Testis (tissue), 2 donors: ENCODE measurements at regions not wholly inside any gene's neighbourhood (a gene's known extent, or its start where the extent isn't known, plus 50 kb on each side); places are given as distances from the start of the nearest gene placed in this dataset.
"Not testable (repeated sequence)": the region's sequence is repeated elsewhere in the genome, so short reads cannot be mapped to it uniquely, and the experiment has no call there.

Experiments used
- DNase-seq: peaks from one replicate; pipeline ENCODE4 v3.0.0-alpha.2; 2019
- H3K27ac ChIP-seq, 2 donors: fragments of 200-600 bp; sonication (generic); one replicate each; pipeline ENCODE4 v1.5.1; 2019
- H3K27me3 ChIP-seq: fragments of 200-600 bp; sonication (generic); one replicate; pipeline ENCODE4 v1.5.1; 2019
- H3K36me3 ChIP-seq: fragments of 200-600 bp; sonication (generic); one replicate; pipeline ENCODE4 v1.5.1; 2017; ENCODE audit warnings: low read depth; ENCODE audit errors: missing control alignments
- H3K4me1 ChIP-seq: fragments of 200-600 bp; sonication (generic); one replicate; pipeline ENCODE4 v1.5.1; 2019
- H3K4me3 ChIP-seq, 2 donors: fragments of 200-600 bp; sonication (generic); one replicate each; pipeline ENCODE4 v1.5.1; 2017 to 2019
- H3K9me3 ChIP-seq: fragments of 200-600 bp; sonication (generic); one replicate; pipeline ENCODE4 v1.5.1; 2017
- POLR2A ChIP-seq: fragments of 450-650 bp; IDR thresholded peaks from one replicate; pipeline ENCODE4 v1.6.1; 2017; ENCODE audit warnings: antibody characterized with exemption, mild to moderate bottlenecking, moderate library complexity
- WGBS, 2 donors: methylation state at CpG; one replicate each; pipeline ENCODE4 v1.1.5; 2018; 5-methylcytosine and 5-hydroxymethylcytosine counted together
- intact Hi-C: fragments of 100-400 bp; cut with DNase I; formaldehyde crosslinking; loops from one replicate; pipeline ENCODE4 v1.15.1; 2023; ENCODE audit warnings: low total_unique reads
- TF ChIP-seq, protein P1 (sequence below), 3 experiments: fragments of 450-650 bp in 2 of 3; fragments of 200-600 bp in 1 of 3; sonication (generic) in 1 of 3; IDR thresholded peaks; one replicate each; pipeline ENCODE4 v1.5.1; 2016 to 2019; ENCODE audit warnings: antibody characterized with exemption in 3 of 3, mild to moderate bottlenecking in 2 of 3, moderate library complexity in 1 of 3

DNA sequence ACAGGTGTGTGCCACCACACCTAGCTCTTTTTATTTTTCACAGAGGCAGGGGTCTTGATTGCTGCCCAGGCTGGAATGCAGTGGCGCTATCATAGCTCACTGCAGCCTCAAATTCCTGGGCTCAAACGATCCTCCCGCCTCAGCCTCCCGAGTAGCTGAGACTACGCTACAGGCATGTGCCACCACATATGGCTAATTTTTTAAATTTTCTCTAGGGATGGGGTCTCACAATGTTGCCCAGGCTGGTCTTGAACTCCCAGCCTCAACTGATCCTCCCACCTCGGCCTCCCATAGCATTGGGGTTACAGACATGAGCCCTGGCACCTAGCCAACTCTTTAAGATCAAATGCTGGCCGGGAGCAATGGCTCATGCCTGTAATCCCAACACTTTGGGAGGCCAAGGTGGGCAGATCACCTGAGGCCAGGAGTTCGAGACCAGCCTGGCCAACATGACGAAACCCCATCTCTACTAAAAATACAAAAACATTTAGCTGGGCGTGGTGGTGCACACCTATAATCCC lies 50.6 kb upstream of the MYL10 start:
- H3K36me3 ChIP-seq, H3K27me3 ChIP-seq, H3K4me3 ChIP-seq, H3K4me1 ChIP-seq, H3K9me3 ChIP-seq, intact Hi-C loops, H3K27ac ChIP-seq, DNase-seq: not testable (repeated sequence)
- 93 to 94% methylated on average over 10 of the region's 10 CpGs for WGBS, 2 donors

DNA sequence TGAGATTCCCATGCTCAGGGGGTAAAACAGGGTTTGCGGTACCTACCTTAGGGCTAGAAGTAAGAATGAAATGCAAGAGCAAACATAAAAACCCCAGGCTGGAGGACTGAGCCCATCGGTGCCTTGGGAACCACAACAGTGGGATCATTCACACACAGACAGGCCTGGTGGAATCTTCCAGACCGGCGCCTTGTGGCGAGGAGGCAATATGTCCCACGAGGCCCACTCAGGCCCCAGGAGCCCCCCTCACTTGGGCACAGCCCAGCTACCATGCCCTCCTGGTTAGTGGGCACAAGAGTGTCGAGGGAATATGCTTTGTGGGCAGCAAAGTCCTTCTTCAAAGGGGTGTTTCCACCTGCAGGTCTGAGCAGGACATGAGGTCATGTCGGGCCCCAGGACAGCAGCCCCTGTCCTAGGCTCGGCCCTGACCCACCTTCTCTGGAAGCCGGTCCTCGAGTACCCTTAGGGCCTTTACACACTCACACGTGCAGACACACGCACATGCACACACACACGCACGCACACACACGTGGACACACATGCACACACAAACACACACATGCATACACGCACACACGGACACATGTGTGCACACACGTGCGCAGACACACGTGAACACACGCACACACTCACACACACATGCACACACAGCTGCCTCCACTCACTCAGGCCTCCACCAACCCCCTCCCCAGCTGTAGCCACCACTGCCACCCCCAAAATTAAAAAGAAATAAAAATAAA lies 51.5 kb upstream of the MYL10 start:
- Histone ChIP-seq H3K4me1 (peaks cover 7% of the 10 kb centered on the region), H3K9me3 (no peaks in the 10 kb centered on the region), H3K27me3 (no peaks in the 10 kb centered on the region), H3K4me3 (no peak overlapping the region), H3K27ac (no peak overlapping the region), H3K36me3 (no peaks in the 10 kb centered on the region)
- intact Hi-C loops: no loop called here
- 81 to 82% methylated on average over 21 to 22 of the region's 22 CpGs for WGBS, 2 donors
- TF ChIP-seq, protein P1, sequence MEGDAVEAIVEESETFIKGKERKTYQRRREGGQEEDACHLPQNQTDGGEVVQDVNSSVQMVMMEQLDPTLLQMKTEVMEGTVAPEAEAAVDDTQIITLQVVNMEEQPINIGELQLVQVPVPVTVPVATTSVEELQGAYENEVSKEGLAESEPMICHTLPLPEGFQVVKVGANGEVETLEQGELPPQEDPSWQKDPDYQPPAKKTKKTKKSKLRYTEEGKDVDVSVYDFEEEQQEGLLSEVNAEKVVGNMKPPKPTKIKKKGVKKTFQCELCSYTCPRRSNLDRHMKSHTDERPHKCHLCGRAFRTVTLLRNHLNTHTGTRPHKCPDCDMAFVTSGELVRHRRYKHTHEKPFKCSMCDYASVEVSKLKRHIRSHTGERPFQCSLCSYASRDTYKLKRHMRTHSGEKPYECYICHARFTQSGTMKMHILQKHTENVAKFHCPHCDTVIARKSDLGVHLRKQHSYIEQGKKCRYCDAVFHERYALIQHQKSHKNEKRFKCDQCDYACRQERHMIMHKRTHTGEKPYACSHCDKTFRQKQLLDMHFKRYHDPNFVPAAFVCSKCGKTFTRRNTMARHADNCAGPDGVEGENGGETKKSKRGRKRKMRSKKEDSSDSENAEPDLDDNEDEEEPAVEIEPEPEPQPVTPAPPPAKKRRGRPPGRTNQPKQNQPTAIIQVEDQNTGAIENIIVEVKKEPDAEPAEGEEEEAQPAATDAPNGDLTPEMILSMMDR (IDR thresholded peaks at IDR 0.05): no peak
- TF ChIP-seq POLR2A: no peak
- DNase-seq: no peak

DNA sequence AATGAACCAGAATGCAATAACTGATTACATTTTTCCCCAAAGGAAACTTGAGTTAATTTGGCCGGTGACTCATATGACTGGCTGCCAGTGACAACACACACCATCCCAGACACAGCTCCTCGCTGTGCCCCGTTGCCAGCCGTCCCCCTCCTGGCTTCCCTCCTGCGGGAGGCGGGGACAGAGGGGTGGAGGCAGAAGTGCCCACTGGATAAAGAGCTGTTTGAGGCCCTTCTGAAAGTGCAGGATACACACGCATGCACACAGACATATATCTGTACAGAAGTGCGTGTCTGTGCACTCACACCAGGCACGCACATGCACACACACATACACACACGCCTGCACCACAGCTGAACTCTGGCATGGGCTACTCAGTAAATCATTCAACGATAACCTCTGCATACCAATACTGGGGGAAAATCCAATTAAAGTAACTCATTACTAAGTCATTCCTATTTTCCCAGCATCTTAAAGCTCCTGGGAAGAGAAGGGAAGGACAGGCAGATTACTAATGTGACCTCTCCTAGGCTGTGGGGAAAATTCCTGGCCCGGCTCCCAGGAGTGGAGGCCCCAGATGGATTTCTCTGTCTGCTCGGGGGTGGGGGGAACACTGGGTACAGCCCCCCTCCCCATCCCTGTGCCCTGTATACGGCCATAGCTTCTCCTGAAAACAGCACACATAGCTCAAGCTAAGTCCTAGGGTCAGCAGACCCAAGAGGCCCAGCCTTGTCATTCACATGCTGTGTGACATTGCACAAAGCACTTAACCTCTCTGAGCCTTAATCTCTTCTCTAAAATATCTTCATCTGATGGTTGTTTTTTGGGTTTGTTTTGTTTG lies 52.3 kb upstream of the MYL10 start:
- intact Hi-C loops: no loop called here

DNA sequence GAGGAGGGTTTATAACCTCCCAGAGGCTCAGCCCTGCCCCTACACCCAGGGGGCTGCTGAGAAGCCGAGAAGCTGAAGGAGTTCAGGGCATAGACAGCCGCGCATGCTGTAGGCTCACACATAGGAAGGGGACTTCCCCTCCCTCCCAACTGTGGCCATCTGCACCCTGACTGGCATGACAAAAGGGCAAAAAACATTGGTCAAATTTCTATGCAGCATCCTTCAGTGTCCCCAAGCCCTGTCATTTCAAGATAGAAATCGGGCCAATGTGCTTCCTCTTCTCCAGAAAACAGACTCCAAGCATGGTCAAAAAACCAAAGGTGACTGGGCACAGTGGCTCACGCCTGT lies 55.9 kb upstream of the MYL10 start:
- no peaks in the 10 kb centered on the region for H3K9me3 ChIP-seq
- peaks cover 18% of the 10 kb centered on the region for H3K4me1 ChIP-seq
- intact Hi-C loops: loop anchor here (5.0 kb wide), 1 partner anchor 552 kb away; no protein-coding TSS in a partner anchor
- TF ChIP-seq, protein P1 (IDR thresholded peaks at IDR 0.05): no peak
- no peak for TF ChIP-seq POLR2A
- no peaks in the 10 kb centered on the region for H3K36me3 ChIP-seq
- DNase-seq: no peak
- no peak overlapping the region for H3K4me3 ChIP-seq
- H3K27ac ChIP-seq: no peak overlapping the region
- no peaks in the 10 kb centered on the region for H3K27me3 ChIP-seq
- 81 to 86% methylated on average over 2 to 5 of the region's 5 CpGs for WGBS, 2 donors

More for the DNA sequence above, 52.3 kb upstream of the MYL10 start:
- Histone ChIP-seq H3K9me3 (no peaks in the 10 kb centered on the region), H3K36me3 (no peaks in the 10 kb centered on the region), H3K4me1 (peaks cover 7% of the 10 kb centered on the region), H3K27ac (no peak overlapping the region), H3K27me3 (no peaks in the 10 kb centered on the region), H3K4me3 (no peak overlapping the region)
- WGBS, 2 donors: 37 to 42% methylated on average over 14 of the region's 14 CpGs
- no peak for TF ChIP-seq POLR2A
- peak; percentile 19 for DNase-seq

DNA sequence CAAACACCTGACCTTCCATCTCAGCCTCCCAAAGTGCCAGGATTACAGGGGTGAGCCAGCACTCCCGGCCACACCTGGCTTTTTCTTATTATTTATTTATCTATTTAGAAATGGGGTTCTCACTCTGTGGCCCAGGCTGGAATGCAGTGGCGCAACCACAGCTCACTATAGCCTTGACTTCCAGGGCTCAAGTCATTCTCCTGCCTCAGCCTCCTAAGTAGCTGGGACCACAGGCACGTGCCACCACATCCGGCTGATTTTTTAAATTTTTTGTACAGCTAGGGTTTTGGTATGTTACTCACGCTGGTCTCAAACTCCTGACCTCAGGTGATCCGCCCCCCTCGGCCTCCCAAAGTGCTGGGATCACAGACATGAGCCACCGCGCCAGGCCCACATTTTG lies 56.9 kb upstream of the MYL10 start:
- Histone ChIP-seq H3K4me1 (peaks cover 15% of the 10 kb centered on the region), H3K36me3 (no peaks in the 10 kb centered on the region), H3K27ac (no peak overlapping the region), H3K27me3 (no peaks in the 10 kb centered on the region), H3K9me3 (no peaks in the 10 kb centered on the region), H3K4me3 (no peak overlapping the region)
- intact Hi-C loops: loop anchor here (5.0 kb wide), 1 partner anchor 551 kb away; no protein-coding TSS in a partner anchor
- WGBS, 2 donors: 79 to 81% methylated on average over 9 of the region's 9 CpGs
- no peak for DNase-seq
- TF ChIP-seq POLR2A: no peak
- TF ChIP-seq, protein P1 (IDR thresholded peaks at IDR 0.05): no peak
